Gastrocnemius medialis (tissue), 4 donors: ENCODE measurements at regions not wholly inside any gene's neighbourhood (a gene's known extent, or its start where the extent isn't known, plus 50 kb on each side); places are given as distances from the start of the nearest gene placed in this dataset.
"Not testable (repeated sequence)": the region's sequence is repeated elsewhere in the genome, so short reads cannot be mapped to it uniquely, and the experiment has no call there.

Source experiments
- ATAC-seq, 2 donors: fragments of 150-250 bp; one replicate each; pipeline ENCODE4 v1.9.1; 2016
- DNase-seq, 2 donors: peaks; one replicate each; pipeline ENCODE4 v3.0.0-alpha.2; 2019
- H3K27ac ChIP-seq, 4 donors: fragments of 200-600 bp; sonication (generic); 1 replicate in 1 of 4; 2 replicates in 3 of 4; pipeline ENCODE4 v1.5.1; 2016 to 2018; ENCODE audit warnings: mild to moderate bottlenecking in 2 of 4, moderate library complexity in 1 of 4
- H3K27me3 ChIP-seq, 3 donors: fragments of 200-600 bp; sonication (generic) in 2 of 3; 1 replicate in 1 of 3; 2 replicates in 2 of 3; pipeline versions ENCODE4 v1.5.1 to v1.6.0; 2016 to 2019; ENCODE audit warnings: mild to moderate bottlenecking in 1 of 3, moderate library complexity in 1 of 3
- H3K36me3 ChIP-seq, 2 donors: fragments of 200-600 bp; sonication (generic) in 1 of 2; one replicate each; pipeline ENCODE4 v1.5.1; 2017 to 2018
- H3K4me1 ChIP-seq, 2 donors: fragments of 200-600 bp; sonication (generic) in 1 of 2; one replicate each; pipeline ENCODE4 v1.5.1; 2016 to 2017; ENCODE audit warnings: mild to moderate bottlenecking in 2 of 2
- H3K4me3 ChIP-seq, 4 donors: fragments of 200-600 bp; sonication (generic) in 3 of 4; 1 replicate in 1 of 4; 2 replicates in 3 of 4; pipeline ENCODE4 v1.5.1; 2016 to 2019; ENCODE audit warnings: mild to moderate bottlenecking in 2 of 4
- H3K9me3 ChIP-seq, 3 donors: fragments of 200-600 bp; sonication (generic) in 2 of 3; 1 replicate in 1 of 3; 2 replicates in 2 of 3; pipeline ENCODE4 v1.5.1; 2016 to 2019
- POLR2A ChIP-seq, 2 donors: fragments of 450-650 bp; IDR thresholded peaks; one replicate each; pipeline ENCODE4 v1.6.1; 2017; ENCODE audit warnings: antibody characterized with exemption in 2 of 2, mild to moderate bottlenecking in 2 of 2, moderate library complexity in 2 of 2
- in situ Hi-C, 4 donors: fragments of 200-750 bp; cut with MboI; loops; one replicate each; pipeline versions ENCODE4 v1.15.0 to v1.8.0; 2017; ENCODE audit warnings: low sequenced_read_pairs in 4 of 4
- intact Hi-C: fragments of 100-400 bp; cut with DNase I; formaldehyde crosslinking; loops from one replicate; pipeline ENCODE4 v1.15.1; 2023; ENCODE audit warnings: low total_unique reads
- TF ChIP-seq, protein P1 (sequence below), 5 experiments: fragments of 450-650 bp in 3 of 5; fragments of 200-600 bp in 2 of 5; sonication (generic) in 2 of 5; IDR thresholded peaks in 4 of 5; conservative IDR thresholded peaks in 1 of 5; 1 replicate in 4 of 5; 2 replicates in 1 of 5; pipeline ENCODE4 v1.5.1; 2016 to 2019; ENCODE audit warnings: antibody characterized with exemption in 5 of 5, mild to moderate bottlenecking in 3 of 5, moderate library complexity in 3 of 5

DNA sequence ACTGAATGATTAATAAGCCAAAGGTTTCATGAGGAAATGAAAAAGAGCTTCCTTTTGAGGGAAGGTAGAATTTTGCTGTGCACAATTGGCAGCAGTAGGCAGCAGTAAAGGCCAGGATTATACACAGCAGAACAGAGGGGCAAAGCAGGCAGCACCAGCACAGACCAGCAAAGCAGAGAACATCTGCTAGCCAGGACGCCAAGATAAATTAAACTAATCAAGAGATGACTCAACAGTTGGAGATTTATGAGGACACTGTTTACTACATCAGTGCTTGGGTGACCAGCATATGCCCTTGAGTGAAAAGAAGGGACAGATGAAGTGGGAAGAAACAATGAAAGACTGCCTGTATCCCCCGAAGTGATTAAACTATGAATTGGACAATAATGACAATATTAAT is 871.4 kb upstream of the CDH10 start:
- in situ Hi-C loops (no loop called here), intact Hi-C loops (no loop called here)
- H3K9me3 ChIP-seq: no peaks in the 10 kb centered on the region
- H3K4me1 ChIP-seq: no peaks in the 10 kb centered on the region
- H3K4me3 ChIP-seq: no peak overlapping the region
- TF ChIP-seq, protein P1, sequence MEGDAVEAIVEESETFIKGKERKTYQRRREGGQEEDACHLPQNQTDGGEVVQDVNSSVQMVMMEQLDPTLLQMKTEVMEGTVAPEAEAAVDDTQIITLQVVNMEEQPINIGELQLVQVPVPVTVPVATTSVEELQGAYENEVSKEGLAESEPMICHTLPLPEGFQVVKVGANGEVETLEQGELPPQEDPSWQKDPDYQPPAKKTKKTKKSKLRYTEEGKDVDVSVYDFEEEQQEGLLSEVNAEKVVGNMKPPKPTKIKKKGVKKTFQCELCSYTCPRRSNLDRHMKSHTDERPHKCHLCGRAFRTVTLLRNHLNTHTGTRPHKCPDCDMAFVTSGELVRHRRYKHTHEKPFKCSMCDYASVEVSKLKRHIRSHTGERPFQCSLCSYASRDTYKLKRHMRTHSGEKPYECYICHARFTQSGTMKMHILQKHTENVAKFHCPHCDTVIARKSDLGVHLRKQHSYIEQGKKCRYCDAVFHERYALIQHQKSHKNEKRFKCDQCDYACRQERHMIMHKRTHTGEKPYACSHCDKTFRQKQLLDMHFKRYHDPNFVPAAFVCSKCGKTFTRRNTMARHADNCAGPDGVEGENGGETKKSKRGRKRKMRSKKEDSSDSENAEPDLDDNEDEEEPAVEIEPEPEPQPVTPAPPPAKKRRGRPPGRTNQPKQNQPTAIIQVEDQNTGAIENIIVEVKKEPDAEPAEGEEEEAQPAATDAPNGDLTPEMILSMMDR (IDR thresholded peaks at IDR 0.05 in 4 of 5, conservative IDR thresholded peaks at IDR 0.05 in 1 of 5): no peak
- no peak for TF ChIP-seq POLR2A (IDR thresholded peaks at IDR 0.05)
- DNase-seq (no peak), ATAC-seq (no peak)
- no peaks in the 10 kb centered on the region for H3K36me3 ChIP-seq
- H3K27ac ChIP-seq: no peak overlapping the region
- H3K27me3 ChIP-seq: no peaks in the 10 kb centered on the region

DNA sequence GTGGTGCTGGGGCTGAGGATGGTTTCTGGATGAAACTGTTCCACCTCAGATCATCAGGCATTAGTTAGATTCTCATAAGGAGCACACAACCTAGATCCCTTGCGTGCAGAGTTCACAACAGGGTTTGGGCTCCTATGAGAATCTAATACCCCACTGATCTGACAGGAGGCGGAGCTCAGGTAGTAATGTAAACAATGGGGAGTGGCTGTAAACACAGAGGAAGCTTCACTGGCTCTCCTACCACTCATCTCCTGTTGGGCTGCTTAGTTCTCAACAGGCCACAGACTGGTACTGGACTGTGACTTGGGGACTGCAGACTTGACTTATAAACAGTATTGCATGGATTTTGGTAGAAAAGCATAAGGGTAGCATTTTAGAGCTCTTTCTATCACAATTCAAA is 870.7 kb upstream of the CDH10 start:
- in situ Hi-C loops (no loop called here), intact Hi-C loops (no loop called here)
- Histone ChIP-seq H3K27ac (no peak overlapping the region), H3K9me3 (no peaks in the 10 kb centered on the region), H3K4me1 (no peaks in the 10 kb centered on the region), H3K27me3 (no peaks in the 10 kb centered on the region), H3K36me3 (no peaks in the 10 kb centered on the region), H3K4me3 (no peak overlapping the region)
- no peak for ATAC-seq
- DNase-seq: no peak
- TF ChIP-seq, protein P1 (IDR thresholded peaks at IDR 0.05 in 4 of 5, conservative IDR thresholded peaks at IDR 0.05 in 1 of 5): no peak
- no peak for TF ChIP-seq POLR2A (IDR thresholded peaks at IDR 0.05)

DNA sequence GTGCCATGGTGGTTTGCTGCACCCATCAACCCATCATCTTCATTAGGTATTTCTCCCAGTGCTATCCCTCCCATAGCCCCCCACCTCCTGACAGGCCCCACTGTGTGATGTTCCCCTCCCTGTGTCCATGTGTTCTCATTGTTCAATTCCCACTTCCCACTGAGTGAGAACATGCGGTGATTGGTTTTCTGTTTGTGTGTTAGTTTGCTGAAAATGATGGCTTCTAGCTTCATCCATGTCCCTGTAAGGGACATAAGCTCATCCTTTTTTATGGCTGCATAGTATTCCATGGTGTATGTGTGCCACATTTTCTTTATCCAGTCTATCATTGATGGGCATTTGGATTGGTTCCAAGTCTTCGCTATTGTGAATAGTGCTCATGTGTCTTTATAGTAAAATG is 865.9 kb upstream of the CDH10 start:
- H3K4me1 ChIP-seq, H3K36me3 ChIP-seq, DNase-seq, H3K9me3 ChIP-seq, H3K4me3 ChIP-seq, H3K27me3 ChIP-seq, ATAC-seq, intact Hi-C loops, H3K27ac ChIP-seq, in situ Hi-C loops: not testable (repeated sequence)

- H3K4me3 ChIP-seq, H3K4me1 ChIP-seq, DNase-seq, in situ Hi-C loops, intact Hi-C loops, H3K27me3 ChIP-seq, H3K9me3 ChIP-seq, ATAC-seq, H3K27ac ChIP-seq, H3K36me3 ChIP-seq: not testable (repeated sequence)
These were observed 863.2 kb upstream of the CDH10 start for GRCh38 chr5:25508011-25508410.

DNA sequence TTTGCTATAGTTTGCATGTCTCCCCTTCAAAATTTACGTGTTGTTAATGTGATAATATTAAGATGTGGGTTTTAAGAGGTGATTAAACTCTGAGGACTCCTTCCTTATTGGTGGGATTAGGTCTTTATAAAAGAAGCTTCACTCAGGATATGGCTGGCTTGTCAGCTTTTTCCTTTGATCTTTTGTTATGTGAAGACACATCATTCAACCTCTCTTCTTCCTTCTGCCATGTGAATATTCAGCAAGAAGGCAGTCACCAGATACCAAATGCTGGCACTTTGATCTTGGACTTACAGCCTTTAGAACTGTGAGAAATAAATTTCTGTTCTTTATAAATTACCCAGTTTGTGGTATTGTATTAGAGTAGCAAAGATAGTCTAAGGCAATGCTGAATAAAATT is 855.9 kb upstream of the CDH10 start:
- DNase-seq: no peak
- intact Hi-C loops: no loop called here
- no peak for ATAC-seq
- TF ChIP-seq, protein P1 (IDR thresholded peaks at IDR 0.05 in 4 of 5, conservative IDR thresholded peaks at IDR 0.05 in 1 of 5): no peak
- no peak for TF ChIP-seq POLR2A (IDR thresholded peaks at IDR 0.05)
- no peak overlapping the region for H3K4me3 ChIP-seq
- no peaks in the 10 kb centered on the region for H3K27me3 ChIP-seq
- H3K4me1 ChIP-seq: no peaks in the 10 kb centered on the region
- no peak overlapping the region for H3K27ac ChIP-seq
- H3K9me3 ChIP-seq: no peaks in the 10 kb centered on the region
- in situ Hi-C loops: no loop called here
- no peaks in the 10 kb centered on the region for H3K36me3 ChIP-seq

GRCh38 chr5:25489834-25490538 is 845.2 kb upstream of the CDH10 start:
- Histone ChIP-seq H3K9me3 (no peaks in the 10 kb centered on the region), H3K27me3 (no peaks in the 10 kb centered on the region), H3K4me3 (no peak overlapping the region), H3K36me3 (no peaks in the 10 kb centered on the region), H3K27ac (no peak overlapping the region), H3K4me1 (no peaks in the 10 kb centered on the region)
- intact Hi-C loops: no loop called here
- ATAC-seq (no peak), DNase-seq (no peak)
- in situ Hi-C loops: no loop called here
- TF ChIP-seq, protein P1 (IDR thresholded peaks at IDR 0.05 in 4 of 5, conservative IDR thresholded peaks at IDR 0.05 in 1 of 5): no peak
- TF ChIP-seq POLR2A (IDR thresholded peaks at IDR 0.05): no peak
